ENCODE measurements at regions not wholly inside any gene's neighbourhood (a gene's known extent, or its start where the extent isn't known, plus 50 kb on each side); places are given as distances from the start of the nearest gene placed in this dataset.
A peak's percentile ranks its signal among the peaks of the same experiment; 100 is the strongest.

- no peak for DNase-seq (ENCODE audit: low read depth in 4 of 4, low spot score in 3 of 4)
Measured at GRCh38 chr2:30046396-30046795, 100.4 kb upstream of the YPEL5 start.

GRCh38 chr2:30046979-30047378 is 99.8 kb upstream of the YPEL5 start:
- DNase-seq (ENCODE audit: low read depth in 4 of 4, low spot score in 3 of 4) = no peak

GRCh38 chr2:30048636-30049175 is 98.1 kb upstream of the YPEL5 start:
- no peak for DNase-seq (ENCODE audit: low read depth in 4 of 4, low spot score in 3 of 4)

- DNase-seq (ENCODE audit: low read depth in 4 of 4, low spot score in 3 of 4) = no peak
Measured at GRCh38 chr2:30055548-30055947, 91.3 kb upstream of the YPEL5 start.

GRCh38 chr2:30060562-30060961 is 86.2 kb upstream of the YPEL5 start:
- no peak for DNase-seq (ENCODE audit: low read depth in 4 of 4, low spot score in 3 of 4)

GRCh38 chr2:30068067-30068466 is 78.7 kb upstream of the YPEL5 start:
- DNase-seq (ENCODE audit: low read depth in 4 of 4, low spot score in 3 of 4) = no peak

GRCh38 chr2:30072250-30072842 is 74.5 kb upstream of the YPEL5 start:
- DNase-seq (ENCODE audit: low read depth in 4 of 4, low spot score in 3 of 4) = peak; percentile 31 to 60 (median 52)

GRCh38 chr2:30073523-30073922 is 73.3 kb upstream of the YPEL5 start:
- DNase-seq (ENCODE audit: low read depth in 4 of 4, low spot score in 3 of 4) = no peak

GRCh38 chr2:30074023-30074422 is 72.8 kb upstream of the YPEL5 start:
- DNase-seq (ENCODE audit: low read depth in 4 of 4, low spot score in 3 of 4) = no peak

GRCh38 chr2:30078521-30078920 is 68.3 kb upstream of the YPEL5 start:
- no peak for DNase-seq (ENCODE audit: low read depth in 4 of 4, low spot score in 3 of 4)

GRCh38 chr2:30084915-30085314 is 61.9 kb upstream of the YPEL5 start:
- DNase-seq (ENCODE audit: low read depth in 4 of 4, low spot score in 3 of 4) = no peak

GRCh38 chr2:30089171-30089570 is 57.6 kb upstream of the YPEL5 start:
- no peak for DNase-seq (ENCODE audit: low read depth in 4 of 4, low spot score in 3 of 4)

GRCh38 chr2:30095402-30095801 is 51.4 kb upstream of the YPEL5 start:
- DNase-seq (ENCODE audit: low read depth in 4 of 4, low spot score in 3 of 4) = no peak

GRCh38 chr2:30096451-30096850 is 50.4 kb upstream of the YPEL5 start:
- DNase-seq (ENCODE audit: low read depth in 4 of 4, low spot score in 3 of 4) = no peak
